Stimulated activated CD8-positive, alpha-beta memory T cell treated with anti-CD3 and anti-CD28 coated beads, Interleukin-4, amount 100 ng/mL, for 1 hour (primary cell): ENCODE measurements at regions not wholly inside any gene's neighbourhood (a gene's known extent, or its start where the extent isn't known, plus 50 kb on each side); places are given as distances from the start of the nearest gene placed in this dataset.
"Not testable (repeated sequence)": the region's sequence is repeated elsewhere in the genome, so short reads cannot be mapped to it uniquely, and the experiment has no call there.

Experiments
- DNase-seq, 2 donors: peaks; one replicate each; pipeline ENCODE4 v3.0.0-alpha.2; 2020; ENCODE audit warnings: low read depth in 2 of 2, low spot score in 1 of 2

DNA sequence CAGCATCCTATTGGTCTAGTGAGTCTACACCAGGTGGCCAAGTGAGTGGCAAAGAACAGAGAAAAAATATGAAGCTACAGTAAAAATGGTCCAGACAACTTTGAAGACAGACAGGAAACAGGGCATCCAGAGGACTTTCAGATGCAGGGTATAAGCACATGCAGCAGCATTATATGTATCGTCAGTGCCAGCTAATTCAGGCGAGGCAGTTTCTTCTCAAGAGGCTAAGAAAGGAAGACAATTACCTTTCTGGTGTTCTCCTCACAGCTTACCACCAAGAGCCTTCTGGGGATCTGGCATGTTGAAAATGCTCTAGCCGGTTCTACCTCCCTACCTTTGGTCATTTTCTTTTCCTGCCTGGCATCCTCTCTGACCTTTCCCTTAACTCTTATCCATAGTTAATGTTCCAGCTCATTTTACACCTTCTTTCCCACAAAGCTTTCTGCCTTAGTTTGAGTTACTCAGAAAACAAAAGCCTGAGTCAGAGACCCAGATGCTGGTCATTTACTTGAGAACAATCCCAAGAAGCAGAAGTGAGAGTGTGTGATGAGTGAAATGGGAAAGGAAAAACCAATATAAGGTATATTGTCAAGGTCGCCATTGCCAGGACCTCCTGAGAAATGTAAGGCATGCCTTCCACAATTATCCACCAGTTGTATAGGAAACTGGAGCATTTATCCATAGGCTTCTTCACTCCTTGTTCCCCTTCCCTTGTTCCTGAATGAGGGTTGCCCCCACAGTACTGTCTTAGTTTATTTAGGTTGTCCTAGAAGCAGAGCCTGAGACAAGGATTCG lies 444.1 kb downstream of the PLPP3 start:
- DNase-seq, result no peak

DNA sequence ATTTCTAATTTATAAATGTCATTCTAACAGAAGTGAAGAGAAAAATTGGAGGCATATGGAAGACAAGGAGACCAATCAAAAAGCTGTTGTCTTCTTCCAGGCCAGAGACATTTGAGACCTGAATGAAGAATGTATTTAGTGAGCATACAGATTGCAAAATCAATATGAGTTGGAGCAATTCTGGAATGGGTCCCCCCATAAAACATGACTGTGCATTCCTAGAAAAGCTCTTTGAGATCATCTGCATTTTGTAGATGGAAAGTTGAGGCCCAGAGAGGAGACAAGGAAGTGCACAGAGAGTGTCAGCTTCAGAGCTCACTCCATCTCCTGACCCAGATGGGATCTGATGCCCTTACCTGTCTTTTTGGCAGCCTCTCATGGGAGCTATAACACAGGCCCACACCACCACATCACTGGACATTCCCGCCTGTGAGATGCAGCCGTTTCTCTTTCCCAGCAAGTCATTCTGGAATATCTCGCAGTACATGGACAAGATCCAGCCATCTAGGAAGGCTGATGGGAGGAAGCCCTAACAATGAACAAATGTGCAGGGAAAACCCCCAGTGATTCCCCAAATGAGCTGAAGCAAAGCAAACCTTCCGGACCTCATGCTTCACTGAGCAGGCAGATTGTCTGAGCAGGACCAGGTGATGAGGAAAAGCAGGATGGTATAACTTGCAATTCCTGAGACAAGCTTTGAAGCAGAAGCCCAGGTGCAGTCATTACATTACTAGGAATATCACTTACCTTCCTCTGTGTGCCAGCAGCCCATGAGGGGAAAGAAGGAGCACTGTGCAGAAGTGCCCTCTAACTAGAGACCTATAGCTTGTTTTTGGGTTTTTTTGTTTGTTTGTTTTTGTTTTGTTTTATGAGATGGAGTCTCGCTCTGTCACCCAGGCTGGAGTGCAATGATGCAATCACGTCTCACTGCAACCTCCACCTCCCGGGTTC lies 445.6 kb downstream of the PLPP3 start:
- DNase-seq, result no peak

DNA sequence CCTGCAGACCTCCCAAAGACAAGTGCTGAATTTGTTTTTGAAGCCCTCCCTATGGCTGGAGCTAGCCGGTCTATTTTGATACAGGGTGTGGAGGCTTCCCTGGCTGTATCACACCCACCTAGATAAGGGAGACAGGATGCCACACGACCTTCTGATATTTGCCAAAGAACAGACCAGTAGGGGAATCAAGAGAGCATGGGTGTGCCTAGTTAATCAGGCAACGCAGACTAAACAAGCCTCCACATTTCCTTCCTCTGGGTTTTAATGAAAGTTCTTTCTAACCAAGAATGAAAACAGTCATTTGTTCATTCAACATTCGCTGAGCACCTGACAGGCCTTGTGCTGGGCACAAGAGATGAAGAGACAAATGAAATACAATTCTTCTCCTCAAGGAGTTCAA lies 446.8 kb downstream of the PLPP3 start:
- no peak for DNase-seq

DNA sequence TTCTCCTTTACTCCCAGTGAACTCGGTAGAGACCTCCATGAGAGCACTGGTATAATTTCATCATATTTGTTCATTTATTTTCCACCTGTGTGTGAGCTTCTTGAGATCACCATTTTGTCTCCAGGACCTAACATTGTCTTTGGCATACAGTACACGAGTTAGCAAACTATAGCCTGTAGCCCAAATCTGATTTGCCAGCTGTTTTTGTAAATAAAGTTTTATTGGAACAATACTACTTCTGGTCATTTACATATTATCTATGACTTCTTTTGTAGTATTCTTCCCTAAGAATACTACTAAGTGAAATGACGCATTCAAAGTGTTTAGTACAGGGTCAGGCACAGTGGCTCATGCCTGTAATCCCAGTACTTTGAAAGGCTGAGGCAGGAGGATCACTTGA lies 449.5 kb downstream of the PLPP3 start:
- no peak for DNase-seq

DNA sequence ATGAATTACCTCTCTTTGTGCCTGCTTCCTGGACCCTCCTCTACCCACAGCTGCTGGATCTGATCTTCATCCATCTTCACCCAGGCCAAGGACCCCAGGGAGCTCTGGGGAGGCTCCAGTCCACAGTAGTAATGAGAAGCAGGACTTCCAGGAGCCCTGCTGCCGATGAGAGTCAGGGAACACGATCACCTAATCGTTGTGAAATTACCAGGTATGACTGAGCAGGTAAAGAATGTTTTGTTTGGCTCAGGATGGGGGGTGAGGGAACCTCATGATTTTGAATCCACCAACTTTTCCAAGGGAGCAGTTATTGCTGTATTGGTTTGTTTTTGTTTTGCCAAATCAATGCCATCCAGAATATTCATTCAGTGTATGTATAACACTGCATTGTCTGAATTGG lies 454.0 kb downstream of the PLPP3 start:
- DNase-seq, result no peak

DNA sequence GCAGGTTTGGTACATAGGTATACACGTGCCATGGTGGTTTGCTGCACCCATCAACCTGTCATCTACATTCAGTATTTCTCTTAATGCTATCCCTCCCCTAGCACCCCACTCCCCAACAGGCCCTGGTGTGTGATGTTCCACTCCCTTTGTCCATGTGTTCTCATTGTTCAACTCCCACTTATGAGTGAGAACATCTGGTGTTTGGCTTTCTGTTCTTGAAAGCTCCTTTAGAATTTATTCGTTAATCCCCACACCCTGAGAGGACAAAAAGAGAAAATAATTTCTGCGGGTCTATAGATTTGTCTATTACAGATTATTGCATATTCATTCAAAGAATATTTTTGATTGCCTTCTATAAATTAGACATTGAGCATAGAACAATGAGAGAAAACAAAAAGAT lies 455.5 kb downstream of the PLPP3 start:
- DNase-seq, result no peak

DNA sequence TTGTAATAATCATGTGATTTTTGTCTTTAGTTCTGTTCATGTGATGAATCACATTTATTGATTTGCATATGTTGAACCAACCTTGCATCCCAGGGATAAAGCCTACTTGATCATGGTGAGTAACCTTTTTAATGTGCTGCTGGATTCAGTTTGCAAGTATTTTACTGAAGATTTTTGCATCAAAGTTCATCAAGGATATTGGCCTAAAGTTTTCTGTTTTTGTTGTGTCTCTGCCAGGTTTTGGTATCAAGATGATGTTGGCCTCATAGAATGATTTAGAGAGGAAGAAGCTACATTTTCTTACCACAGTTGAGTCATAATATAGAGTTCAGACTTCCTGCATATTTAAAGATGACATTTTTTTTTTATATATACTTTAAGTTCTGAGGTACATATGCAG lies 455.9 kb downstream of the PLPP3 start:
- DNase-seq, result no peak

DNA sequence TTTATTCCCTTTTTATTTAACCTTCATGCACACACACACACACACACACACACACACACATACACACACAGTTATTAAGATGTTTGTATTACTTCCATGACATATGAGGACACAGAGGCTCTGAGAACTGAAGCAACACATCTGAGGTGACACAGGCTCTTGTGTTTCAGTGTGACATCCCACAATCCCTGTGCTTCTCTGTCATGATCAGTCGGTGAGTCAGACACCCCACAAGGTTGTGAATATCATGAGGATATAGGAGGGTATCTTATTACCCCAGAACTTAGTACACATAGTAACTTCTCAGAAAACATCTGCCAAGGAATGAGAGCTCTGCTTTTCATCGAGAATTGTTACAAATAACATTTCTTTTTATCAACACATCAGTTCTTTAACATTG lies 459.3 kb downstream of the PLPP3 start:
- DNase-seq, result no peak

DNA sequence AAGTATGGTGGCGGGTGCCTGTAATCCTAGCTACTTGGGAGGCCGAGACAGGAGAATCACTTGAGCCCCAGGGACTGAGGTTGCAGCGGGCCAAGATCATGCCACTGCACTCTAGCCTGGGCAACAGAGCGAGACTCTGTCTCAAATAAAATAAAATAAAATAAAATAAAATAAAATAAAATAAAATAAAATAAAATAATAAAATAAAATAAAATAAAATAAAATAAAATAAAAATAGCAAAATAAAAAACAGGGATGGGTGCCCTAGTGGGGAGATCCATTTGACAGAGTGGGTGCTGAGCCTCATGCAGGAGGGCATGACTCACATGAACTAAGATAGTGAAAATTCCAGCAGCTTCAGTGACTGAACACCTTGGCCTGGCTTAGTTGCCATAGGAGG lies 460.7 kb downstream of the PLPP3 start:
- DNase-seq, result not testable (repeated sequence)

DNA sequence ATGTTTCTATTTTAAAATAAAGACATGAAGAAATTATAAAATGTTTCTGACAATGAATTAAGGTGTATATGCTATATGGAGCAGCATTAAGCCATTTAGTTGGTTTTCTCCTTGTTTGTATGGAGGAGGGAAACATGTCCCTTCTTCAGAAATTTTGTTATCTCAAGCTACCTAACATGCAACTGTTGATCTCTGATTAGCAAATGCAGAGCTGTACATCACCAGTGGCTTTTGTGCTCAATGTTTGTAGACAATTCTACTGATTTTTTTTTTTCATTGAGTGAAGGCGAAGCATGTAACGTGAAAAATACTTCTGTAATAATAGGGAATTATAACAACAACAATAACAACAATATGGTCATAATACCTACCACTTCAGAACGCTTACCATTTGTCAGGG lies 463.7 kb downstream of the PLPP3 start:
- DNase-seq, result no peak

DNA sequence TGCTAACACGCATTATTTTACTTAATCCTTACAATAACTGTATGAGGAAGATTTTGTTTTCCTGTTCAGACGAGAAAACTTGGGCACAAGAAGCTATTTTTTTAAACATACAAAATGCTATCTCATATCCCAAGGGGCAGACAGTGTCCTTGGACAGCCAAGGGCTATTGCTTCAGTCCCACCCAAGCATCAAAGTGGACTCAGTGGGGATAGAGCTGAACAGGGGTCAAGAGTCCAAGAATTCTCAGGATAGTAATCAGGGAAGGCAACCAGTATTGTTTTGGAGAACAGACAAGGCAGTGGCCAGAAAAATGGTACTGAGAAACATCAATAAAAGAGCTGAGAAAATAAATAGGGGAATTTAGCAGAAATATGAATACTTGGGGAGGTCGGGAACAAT lies 465.7 kb downstream of the PLPP3 start:
- no peak for DNase-seq

DNA sequence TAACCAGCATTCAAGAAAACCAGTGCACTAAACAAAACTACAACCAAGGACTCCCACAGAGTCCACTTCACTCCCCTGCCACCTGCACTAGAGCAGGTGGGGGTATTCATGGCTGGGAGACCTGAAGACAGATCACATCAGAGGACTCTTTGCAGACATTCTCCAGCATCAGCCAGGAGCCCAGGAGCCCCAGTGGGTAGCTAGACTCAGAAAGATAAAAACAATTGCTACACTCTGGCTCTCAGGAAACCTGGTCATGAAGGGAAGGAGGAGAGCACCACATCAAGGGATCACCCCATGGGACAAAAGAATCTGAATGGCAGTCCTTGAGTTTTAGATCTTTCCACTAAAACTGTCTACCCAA lies 472.1 kb downstream of the PLPP3 start:
- DNase-seq, result no peak

DNA sequence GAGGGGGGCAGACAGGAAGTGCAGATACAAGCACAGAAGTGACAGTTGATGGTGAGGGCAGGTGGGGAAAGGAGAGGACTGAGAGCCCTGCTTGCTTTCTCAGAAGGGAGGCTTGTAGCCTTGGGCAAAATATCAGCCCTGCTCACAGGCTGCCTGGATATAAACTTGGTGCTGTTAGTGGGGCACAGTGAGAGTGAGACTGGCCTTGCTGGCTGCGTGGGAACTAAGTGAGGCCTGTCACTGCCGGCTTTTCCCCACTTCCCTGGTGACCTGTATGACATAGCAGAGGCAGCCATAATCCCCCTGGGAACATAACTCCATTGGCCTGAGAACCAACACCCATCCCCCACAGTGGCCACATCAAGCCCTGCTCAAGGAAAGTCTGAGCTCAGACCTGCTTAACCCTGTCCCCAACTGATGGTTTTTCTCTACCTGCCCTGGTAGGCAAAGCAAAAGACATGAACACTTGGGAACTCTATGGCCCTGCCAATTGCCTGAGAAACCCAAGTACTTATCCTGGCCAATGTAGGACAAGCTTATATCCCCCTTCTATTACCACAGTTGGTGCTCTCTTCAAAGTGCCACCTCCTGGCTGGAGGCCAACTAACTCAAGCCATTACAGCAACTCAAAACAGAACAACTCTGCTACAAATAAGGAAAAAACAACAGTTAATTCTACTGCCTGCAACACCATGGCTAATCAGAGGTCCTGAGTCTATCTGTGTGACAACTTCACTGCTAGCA lies 472.7 kb downstream of the PLPP3 start:
- no peak for DNase-seq

DNA sequence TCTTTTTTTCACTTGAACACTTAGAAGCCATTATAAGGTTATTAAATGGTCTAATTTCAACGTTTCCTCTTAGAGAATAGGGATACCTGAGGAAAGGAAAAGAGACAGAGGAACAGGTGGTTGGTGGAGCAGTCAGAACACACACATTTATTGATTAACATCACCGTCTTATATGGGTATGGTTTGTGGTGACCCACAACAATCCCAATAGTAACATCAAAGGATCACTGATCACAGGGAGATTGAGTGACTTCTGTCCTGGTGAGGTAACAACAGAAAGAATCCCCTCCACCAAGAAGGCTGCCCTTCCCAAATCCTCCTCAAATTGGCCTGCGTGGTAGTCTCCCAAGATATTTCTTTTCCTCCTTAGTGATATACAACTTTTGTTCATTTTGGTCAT lies 474.0 kb downstream of the PLPP3 start:
- DNase-seq, result no peak

DNA sequence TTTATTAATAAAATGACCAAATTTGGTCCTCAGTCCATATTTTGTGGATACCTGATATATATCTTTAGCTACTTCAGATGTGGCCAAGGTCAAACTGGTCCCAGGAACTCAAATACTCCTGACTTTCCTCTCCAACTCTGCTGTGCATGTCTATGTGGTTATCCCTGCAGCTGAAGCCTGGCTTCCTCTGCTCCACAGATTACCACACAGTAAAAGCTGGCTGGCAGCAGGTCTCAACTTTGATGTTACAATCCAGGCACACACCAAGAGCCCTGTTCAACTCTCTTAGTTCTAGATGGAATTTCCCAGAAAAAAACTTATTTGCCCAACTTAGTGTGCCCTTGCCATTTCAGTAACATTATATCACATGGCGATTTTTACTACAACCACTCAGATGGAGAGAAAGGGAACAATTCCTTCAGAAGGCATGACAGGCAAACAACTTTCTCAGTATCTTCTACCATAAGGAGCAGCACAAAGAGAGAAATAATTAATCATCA lies 479.5 kb downstream of the PLPP3 start:
- no peak for DNase-seq

DNA sequence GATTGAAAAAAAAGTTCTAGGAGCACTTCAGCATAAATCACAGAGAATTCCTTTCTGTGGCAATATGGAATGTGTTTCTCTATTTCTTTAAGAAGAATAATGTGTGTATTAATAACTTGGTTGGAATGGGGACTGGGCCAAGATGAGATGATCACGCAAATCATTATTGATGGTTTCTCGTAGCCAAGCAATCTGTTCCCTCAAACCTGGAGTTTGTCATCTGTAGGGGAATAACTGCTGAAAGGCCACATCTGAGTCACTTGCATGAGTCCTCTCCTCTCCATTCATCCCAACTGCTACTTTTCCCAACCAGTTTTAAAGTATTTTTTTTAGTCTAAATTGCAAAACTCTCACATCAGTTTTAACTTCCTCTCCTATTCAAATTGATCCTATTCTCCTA lies 480.4 kb downstream of the PLPP3 start:
- DNase-seq, result no peak

DNA sequence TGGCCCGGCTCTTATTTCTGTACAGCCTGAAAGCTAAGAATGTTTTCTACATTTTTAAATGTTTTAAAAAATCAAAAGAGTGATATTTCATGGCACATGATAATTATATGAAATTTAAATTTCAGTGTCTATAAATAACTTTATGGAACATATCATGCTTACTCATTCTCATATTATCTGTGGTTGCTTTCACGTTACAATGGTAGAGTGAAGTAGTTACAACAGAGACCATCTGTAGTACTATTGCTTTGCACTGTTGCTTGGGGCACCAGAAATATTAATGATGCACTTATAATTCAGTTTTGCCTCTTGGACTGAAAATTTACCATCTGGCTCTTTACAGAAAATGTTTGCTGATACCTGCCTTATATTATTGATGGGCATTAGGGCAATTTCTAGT lies 481.6 kb downstream of the PLPP3 start:
- no peak for DNase-seq

DNA sequence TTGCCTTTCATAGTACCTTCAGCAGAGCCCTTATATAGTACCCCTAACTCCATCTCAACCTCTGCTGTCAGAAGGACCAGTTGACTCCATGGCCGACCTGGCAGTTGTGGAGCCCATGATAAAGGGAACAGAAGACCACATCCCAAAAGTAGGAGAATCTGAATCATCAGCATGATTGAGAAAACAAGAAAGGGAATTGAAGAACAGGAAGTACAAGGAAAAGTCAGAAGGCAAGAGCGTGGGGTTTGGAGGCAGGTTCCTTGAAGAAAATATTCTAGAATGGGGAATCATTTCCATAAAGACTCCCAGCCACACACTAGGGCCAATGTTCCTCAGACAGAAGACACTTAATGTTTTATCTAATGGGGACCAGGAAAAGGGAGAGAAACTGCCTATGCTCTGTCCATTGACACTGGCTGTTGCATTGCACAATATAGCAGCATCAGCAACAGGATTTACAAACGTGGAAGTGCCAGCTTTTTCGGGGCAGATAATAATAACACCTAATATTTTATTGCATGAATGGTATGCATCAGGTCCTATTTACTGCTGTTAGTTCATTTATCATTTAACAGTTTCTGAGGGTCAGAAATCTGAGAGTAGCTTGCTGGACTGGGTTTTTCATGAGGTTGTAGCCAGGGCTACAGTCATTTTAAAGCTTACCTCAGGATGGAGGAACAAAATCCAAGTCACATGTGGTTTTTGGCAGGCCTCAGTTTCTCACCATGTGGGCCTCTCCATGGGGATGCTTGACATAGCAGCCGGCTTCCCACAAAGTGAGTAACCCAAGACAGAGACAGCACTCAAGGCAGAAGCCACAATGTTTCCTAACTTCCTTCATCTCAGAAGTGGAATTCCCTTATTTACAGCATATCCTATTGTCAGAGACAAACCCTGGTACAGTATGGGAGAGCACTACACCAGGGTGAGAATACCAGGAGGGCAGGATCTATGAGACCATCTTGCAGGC lies 483.4 kb downstream of the PLPP3 start:
- no peak for DNase-seq

DNA sequence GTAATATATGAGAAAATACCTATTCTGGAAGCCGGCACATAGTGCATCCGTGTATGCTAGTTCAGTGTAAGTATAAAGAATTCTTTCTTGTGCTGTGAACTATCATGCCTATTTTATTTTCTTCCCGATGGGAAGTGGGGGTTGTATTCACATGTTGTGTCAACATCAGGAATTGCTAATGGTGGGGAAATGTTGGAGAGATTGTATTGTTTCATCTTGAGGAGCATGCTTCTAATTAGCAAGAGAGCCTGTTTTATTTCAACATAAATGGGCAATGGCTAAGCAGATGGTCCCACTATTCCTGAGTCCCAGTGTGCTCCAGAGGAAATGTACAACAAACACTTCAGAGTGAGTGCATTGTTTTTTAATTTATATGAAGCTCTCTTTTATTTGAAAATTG lies 485.2 kb downstream of the PLPP3 start:
- no peak for DNase-seq
